HS-27A (cell line): ENCODE measurements at regions not wholly inside any gene's neighbourhood (a gene's known extent, or its start where the extent isn't known, plus 50 kb on each side); places are given as distances from the start of the nearest gene placed in this dataset.
"Not testable (repeated sequence)": the region's sequence is repeated elsewhere in the genome, so short reads cannot be mapped to it uniquely, and the experiment has no call there.

Experiments
- DNase-seq: peaks from one replicate; pipeline ENCODE4 v3.0.0-alpha.2; 2012; ENCODE audit warnings: low read depth, missing footprints

DNA sequence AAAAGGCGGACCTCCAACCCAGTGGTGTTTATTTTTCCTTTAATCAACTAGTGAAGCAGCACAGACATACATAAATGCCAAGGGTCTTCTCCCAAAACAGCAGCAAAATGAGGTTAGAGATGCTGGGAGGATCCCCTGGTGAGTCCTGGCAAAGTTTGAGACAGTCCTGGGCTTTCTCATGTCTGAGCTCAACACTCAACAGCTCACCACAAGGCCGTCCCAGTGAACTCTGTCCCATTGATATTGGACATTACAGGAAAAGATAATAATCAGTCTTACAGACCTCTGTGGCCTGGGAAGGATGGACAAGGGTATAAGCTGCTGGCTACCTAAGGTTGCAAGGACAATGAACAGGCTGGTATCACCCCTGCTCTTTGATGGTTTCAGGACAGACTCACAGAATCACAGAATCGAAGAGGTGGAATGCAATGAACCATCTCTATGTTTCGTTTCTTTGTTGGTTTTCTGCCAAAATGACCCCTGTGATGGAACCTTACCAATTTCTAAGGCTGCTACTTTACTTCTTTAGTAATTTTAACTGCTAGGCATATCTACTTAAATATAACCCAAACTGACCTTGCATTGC is 551.8 kb downstream of the RAB28 start:
- DNase-seq, result no peak

GRCh38 chr4:12929784-12930183 is 554.4 kb downstream of the RAB28 start:
- DNase-seq, result no peak

- DNase-seq, result no peak
These were observed 555.4 kb downstream of the RAB28 start for GRCh38 chr4:12928751-12929150.

GRCh38 chr4:12926189-12927066 is 557.7 kb downstream of the RAB28 start:
- no peak for DNase-seq

DNA sequence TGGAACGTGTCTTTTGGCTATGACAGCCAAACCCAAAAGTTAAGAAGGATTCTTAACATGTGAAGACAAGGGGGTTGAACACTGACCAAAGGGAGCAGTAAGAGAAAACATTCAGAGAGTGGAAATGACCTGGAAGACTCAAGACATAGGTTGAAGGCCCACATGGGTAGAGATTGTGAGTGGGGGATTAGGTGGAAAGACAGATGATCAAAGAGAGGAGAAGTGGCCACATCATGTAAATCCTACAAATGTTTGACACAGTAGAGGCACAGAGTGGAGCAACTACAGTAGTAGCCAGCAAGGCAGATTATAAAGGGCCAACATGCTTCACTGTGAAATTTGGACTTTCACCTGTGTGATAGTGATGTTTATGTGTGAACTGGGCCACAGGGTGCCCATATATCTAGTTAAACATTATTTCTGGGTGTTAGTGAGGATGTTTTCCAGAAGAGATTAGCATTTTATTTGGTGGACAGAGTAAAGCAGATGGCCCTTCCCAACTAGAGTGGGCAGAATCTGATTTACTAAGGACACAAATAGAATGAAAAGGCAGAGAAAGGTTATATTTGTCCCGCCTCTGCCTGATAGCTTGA is 559.3 kb downstream of the RAB28 start:
- DNase-seq, result no peak

- no peak for DNase-seq
These were observed 559.9 kb downstream of the RAB28 start for GRCh38 chr4:12924253-12924652.

DNA sequence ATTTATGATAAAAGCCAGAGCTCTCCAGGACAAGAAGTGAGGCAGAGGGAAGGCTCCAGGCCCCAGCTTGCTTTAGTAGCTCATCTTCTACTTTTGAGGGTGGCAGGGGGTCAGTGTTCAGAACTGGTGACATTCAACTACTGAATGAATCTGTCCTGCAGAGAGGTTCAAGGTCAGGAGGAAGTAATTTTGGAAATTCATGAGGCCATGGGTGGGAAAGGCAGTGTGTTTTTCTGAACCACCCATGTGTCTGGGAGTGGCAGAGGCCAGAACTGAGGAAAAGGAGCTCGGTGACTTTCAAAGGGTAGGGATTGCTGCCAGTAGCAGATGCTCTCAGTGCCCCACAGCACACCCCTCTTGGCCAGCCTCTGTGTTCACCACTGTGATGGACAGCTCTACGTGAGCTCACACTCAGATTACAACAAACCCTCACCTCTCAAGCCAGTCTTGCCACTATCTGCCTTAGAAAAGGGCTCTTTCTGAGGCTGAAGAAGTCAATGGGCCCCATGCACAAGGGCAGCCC is 571.2 kb downstream of the RAB28 start:
- no peak for DNase-seq

DNA sequence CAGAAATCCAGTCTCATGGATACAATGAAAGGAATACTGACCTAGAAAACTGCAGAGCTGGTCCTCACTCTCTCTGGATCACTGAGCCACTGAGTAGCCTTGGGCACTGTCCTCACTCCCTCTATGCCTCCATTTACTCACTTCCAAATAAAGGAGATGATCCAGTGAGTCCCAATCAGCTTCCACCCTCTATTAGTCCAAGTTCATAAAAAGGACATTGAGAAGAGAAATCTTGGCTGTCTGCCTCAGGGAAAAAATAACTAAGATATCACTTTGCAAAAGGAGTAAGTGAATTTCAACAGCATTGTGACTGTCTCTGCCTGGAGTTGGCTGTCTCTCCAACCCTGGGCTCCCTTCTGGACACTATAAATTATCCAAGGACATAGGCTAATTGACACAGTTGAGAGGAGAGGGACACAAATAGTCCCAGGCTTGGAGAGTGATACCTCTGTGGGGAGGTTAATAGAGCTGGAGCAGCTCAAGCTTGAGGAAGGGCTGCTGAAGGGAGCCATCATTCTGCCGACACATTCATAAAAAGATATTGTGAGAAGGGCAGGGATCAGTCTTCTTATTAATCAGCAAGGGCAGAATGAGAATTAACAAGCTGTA is 572.3 kb downstream of the RAB28 start:
- no peak for DNase-seq

DNA sequence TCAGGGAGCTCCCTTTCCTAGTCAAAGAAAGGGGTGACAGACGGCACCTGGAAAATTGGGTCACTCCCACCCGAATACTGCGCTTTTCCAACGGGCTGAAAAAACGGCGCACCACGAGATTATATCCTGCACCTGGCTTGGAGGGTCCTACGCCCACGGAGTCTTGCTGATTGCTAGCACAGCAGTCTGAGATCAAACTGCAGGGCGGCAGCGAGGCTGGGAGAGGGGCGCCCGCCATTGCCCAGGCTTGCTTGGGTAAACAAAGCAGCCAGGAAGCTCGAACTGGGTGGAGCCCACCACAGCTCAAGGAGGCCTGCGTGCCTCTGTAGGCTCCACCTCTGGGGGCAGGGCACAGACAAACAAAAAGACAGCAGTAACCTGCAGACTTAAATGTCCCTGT is 580.5 kb downstream of the RAB28 start:
- not testable (repeated sequence) for DNase-seq

- no peak for DNase-seq
These were observed 581.4 kb downstream of the RAB28 start for GRCh38 chr4:12902735-12903134.

- DNase-seq, result no peak
These were observed 586.2 kb downstream of the RAB28 start for GRCh38 chr4:12897954-12898353.

DNA sequence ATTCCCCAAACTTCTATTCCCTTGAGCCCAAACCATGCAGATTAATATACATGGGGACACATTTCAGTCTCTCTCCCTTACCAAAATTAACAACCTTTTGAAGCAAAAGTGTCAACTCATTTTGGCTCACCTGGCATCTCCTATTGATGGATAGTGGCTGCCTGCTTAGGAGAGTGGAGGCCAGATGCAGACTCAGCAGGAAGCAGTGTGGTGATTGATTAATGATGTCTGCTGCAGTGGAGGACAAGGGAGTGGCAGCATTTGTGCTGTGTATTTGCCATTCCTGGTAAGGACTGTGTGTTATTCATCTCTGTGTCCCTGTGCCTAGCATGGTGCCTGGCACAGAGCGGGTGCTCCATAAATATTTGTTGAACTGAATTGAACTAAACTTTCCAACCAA is 590.1 kb downstream of the RAB28 start:
- no peak for DNase-seq

GRCh38 chr4:12889054-12889453 is 595.1 kb downstream of the RAB28 start:
- DNase-seq, result no peak

- DNase-seq, result no peak
These were observed 599.0 kb downstream of the RAB28 start for GRCh38 chr4:12884846-12885796.

DNA sequence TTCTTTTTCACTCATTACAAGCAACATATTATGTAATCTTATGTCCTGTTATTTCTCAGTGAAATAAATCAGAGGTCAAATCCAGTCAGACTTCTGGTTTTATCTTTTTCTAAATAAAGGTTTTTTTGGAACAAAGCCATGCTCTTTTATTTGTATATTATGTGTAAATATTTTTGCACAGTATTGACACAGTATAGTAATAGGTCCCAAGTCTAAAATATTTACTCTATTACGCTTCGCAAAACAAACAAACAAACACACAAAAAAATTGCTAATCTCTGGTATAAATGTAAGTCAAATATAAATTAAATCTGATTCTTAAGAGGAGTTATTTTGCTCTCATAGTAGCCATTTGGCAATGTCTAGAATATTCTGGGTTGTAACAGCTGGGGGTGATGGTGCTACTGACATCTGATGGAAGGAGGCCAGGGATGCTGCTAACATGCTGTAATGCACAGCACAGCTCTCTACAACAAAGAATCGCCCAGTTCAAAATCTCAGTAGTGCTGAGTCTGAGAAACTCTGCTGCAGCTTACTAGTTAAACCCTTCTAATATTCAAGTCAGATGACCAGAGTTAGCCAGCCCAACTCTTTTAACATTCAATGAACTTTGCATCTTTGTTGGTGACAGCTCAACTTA is 602.1 kb downstream of the RAB28 start:
- DNase-seq, result no peak

DNA sequence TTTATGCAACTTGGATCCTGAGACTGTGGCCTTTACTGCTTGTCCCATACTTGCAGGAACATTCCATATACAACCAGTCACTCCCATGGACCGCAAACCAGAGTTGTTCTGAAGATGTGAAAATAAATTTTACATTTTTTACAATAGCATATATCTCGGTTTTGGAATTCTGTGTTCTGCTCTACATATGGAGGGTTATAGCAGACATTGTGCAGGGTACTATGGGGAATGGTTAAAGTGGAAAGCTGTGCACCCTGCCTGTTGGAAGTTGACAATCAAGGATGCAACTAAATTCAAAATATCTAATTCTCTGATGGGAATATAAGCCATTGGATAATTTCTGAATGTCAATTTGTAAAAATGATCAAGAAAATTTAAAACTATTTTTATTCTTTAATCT is 603.3 kb downstream of the RAB28 start:
- no peak for DNase-seq

- DNase-seq, result no peak
These were observed 604.6 kb downstream of the RAB28 start for GRCh38 chr4:12879496-12879895.

DNA sequence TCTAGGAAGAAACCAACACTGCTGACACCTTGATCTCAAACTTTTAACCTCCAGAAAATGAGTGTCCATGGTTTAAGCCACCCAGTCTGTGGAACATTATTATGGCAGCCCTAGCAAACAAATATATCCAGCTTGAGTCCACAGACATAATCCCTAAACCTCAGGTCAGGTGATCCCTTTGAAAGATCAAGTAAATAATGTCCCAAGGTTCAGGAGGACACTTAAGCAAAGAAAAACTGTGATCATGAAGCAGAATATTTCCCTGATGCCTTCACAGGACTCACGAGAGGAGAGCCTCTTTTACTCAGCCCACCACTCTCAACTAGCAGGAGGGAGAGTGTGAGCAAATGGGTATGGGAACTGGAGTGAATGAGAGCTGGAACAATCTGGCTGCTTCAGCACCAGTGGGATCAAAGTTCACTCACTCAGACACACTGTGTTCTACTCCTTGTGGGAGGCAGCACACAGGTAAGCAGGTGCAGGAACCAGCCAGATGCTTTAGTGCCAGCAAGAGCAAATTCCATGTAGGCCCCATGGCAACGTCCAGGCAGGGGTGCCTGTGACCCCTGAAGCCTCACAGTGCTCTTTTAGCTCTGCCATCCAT is 608.4 kb downstream of the RAB28 start:
- no peak for DNase-seq

- no peak for DNase-seq
These were observed 610.8 kb downstream of the RAB28 start for GRCh38 chr4:12873351-12873750.

DNA sequence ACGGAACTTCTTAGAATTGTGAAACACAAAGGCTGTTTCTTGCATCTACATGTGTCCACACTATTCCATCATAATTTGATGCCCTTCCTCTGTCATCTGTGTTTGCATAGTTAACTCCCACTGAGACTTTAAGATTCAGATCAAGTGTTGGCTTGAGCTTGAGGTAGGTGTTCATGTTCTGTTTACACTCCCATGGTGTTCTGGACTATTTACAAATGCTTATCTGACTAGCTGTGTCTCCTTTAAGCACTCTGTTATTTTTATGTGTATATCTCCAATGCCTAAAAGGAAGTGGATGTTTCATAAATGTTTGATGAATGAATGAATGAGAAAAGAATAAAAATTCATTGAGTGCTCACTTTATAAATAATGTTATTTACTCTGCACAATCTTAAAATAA is 622.7 kb downstream of the RAB28 start:
- no peak for DNase-seq
